ENCODE measurements at regions not wholly inside any gene's neighbourhood (a gene's known extent, or its start where the extent isn't known, plus 50 kb on each side); places are given as distances from the start of the nearest gene placed in this dataset.

DNA sequence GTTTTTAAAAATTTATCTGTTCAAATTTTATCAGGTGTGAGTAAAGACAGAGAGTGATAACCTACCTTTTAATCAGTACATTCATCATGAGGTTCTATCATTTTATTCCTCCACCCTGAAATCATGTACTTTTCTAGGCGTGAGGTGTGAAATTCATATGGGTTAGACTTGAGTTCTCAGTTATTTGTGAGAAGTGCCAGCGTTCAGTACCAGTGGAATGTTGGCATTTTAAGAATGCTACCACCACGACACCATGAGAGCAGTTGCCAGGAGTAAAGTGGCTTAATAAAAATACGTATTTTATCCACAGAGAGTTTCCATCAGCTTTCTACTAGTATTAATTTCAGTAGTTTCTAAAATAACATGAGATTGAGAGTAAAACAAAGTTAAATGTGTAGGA lies 104.1 kb upstream of the FERD3L start:
- TF ChIP-seq POLR2A (IDR thresholded peaks at IDR 0.05; ENCODE audit: low read depth, low read length) (no peak), RAD21 (IDR thresholded peaks at IDR 0.05; ENCODE audit: low read length) (no peak), BHLHE40 (IDR thresholded peaks at IDR 0.05; ENCODE audit: low read depth, low read length) (no peak)
- TF ChIP-seq, protein P1, sequence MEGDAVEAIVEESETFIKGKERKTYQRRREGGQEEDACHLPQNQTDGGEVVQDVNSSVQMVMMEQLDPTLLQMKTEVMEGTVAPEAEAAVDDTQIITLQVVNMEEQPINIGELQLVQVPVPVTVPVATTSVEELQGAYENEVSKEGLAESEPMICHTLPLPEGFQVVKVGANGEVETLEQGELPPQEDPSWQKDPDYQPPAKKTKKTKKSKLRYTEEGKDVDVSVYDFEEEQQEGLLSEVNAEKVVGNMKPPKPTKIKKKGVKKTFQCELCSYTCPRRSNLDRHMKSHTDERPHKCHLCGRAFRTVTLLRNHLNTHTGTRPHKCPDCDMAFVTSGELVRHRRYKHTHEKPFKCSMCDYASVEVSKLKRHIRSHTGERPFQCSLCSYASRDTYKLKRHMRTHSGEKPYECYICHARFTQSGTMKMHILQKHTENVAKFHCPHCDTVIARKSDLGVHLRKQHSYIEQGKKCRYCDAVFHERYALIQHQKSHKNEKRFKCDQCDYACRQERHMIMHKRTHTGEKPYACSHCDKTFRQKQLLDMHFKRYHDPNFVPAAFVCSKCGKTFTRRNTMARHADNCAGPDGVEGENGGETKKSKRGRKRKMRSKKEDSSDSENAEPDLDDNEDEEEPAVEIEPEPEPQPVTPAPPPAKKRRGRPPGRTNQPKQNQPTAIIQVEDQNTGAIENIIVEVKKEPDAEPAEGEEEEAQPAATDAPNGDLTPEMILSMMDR (conservative IDR thresholded peaks at IDR 0.05; ENCODE audit: low read depth, low read length) = no peak
